C4-2B (cell line): ENCODE measurements at regions not wholly inside any gene's neighbourhood (a gene's known extent, or its start where the extent isn't known, plus 50 kb on each side); places are given as distances from the start of the nearest gene placed in this dataset.

Source experiments
- H3K27ac ChIP-seq: fragments of 450-650 bp; 2 replicates; pipeline ENCODE4 v1.5.1; 2017
- CTCF ChIP-seq: fragments of 450-650 bp; conservative IDR thresholded peaks from 2 replicates; pipeline ENCODE4 v1.5.1; 2017; ENCODE audit warnings: mild to moderate bottlenecking
- ZFX ChIP-seq: fragments of 450-650 bp; IDR thresholded peaks from 2 replicates; pipeline ENCODE4 v1.6.1; 2017

DNA sequence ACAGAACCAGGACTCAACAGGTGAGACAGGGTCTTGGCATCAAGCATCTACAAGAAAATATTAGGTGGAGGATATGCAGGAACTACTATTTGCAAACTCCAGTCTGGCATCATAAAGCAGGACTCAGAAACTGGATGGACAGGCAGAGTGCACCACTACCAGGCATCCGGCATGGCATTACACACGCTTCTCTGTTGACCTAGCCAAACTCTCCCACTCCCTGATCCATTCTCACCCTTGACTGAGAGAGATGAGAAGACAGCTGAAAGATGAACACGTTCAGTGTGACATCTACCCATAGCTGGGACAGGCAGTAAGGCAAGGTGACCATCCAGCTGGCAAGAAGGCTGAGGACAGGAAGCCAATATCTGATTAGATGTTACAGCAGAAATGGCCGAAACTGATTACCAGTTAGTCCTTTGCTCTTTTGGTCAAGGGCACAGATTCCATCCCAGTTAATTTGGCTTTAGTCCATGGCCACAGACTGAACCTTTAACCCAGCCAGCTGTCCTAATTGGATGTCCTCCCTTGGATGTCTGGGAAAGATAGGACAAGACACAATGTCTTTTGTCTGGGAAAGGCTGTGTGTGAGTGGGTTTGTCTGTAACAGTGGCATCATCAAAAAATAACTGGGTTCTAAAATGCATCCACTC is 71.6 kb downstream of the BBS10 start:
- H3K27ac ChIP-seq, result no peak overlapping the region
- TF ChIP-seq CTCF (no peak), ZFX (no peak)

DNA sequence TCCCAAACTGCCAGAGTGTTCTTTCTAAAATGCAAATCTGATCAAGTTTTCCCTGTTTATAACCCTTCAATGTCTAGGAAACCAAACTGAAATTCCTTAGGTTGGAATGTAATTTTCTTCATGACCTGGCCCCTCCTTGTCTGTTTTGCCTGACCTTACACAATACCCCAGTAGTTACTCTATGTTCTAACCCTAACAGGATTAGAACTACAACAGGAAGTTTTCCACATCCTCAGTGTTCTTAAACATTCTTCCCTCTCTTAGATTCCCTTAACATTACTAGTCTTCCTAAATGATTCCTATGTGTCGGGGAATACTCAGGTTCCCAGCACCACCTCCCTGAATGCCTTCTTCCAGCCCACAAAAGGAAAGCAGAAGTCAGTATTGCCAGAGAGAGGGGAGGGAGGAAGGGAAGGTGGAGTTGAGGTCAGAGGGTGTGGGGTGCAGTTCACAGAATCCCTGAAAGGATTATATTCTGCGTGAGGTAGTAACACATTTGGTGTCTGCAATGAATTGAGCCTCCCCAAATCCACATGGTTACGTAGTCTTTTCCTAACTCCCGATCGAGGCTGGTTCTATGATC is 72.6 kb downstream of the BBS10 start:
- H3K27ac ChIP-seq, result no peak overlapping the region
- TF ChIP-seq ZFX (no peak), CTCF (no peak)

- no peak overlapping the region for H3K27ac ChIP-seq
These were observed 73.7 kb downstream of the BBS10 start for GRCh38 chr12:76274420-76275083.

DNA sequence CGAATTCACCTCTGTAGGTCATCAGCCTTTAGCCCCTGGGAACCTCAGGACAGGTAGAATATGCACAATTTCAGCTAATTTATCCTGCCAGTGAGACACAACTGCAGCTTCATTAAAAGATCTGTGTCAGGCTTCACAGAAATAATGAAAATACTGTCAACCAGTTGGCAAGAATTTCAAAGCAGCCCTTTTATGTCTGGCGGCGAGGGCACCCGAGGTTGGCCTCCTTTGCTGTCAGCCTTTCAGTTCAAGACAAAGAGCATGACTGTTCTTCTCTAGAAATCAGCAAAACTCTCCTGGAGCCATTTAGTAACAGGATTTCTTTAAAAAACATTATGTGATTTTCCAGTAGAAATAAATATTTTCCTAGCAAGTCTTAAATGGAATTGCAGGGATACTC is 75.9 kb downstream of the BBS10 start:
- H3K27ac ChIP-seq, result no peak overlapping the region
- TF ChIP-seq ZFX (no peak), CTCF (no peak)

More at GRCh38 chr12:76274420-76275083, 73.7 kb downstream of the BBS10 start:
- no peak for TF ChIP-seq CTCF
- no peak for TF ChIP-seq ZFX

DNA sequence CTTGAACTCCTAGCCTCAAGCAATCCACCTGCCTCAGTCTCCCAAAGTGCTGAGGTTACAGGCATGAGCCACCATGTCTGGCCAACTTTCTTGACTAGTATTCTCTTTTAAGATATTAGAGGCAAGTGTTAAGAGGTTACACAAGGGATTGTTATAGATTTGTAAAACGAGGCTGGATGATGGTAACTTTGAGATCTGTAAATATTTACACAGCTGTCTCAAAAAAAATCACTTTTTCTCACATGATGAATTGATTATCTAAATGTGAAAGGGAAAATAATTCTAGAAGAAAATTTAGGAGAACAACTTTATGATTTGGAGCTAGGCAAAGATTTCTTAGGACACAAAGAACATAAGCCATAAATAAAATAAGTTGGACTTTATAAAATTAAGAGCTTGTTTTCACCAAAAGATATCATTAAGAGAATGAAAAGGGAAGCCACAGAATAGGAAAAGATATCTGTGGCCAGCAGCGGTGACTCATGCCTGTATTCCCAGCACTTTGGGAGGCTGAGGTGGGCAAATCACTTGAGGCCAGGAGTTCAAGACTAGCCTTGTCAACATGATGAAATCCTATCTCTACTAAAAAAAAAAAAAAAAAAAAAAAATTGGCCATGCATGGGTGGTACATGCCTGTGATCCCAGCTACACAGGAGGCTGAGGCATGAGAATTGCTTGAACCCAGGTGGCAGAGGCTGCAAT is 77.4 kb downstream of the BBS10 start:
- H3K27ac ChIP-seq, result no peak overlapping the region; the same call in 1 of the 2 replicates
- TF ChIP-seq ZFX (no peak), CTCF (no peak)

DNA sequence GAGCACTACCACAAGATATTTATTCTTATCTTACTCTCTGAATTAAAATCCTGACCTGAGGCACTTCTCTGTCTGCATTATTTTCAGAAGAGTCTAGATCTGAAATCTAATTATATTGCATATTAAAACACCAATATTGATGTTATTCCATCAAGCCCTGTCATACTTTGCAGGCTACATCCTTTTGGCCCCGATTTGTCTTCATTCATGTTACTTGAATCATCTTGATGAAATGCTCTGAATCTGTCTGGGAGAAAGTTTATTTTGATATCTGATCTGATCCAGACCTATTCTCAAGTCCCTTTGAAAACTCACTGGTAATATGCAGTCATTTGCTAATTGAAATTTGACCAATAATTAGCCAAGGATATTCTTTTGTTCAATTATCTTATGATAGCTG is 79.9 kb downstream of the BBS10 start:
- TF ChIP-seq CTCF, result no peak

GRCh38 chr12:76266797-76267196 is 81.4 kb downstream of the BBS10 start:
- H3K27ac ChIP-seq, result peak overlapping the region; percentile 58; the same call in 1 of the 2 replicates
- TF ChIP-seq CTCF (no peak), ZFX (no peak)

More for the DNA sequence above, 79.9 kb downstream of the BBS10 start:
- no peak overlapping the region for H3K27ac ChIP-seq
